ENCODE measurements at regions not wholly inside any gene's neighbourhood (a gene's known extent, or its start where the extent isn't known, plus 50 kb on each side); places are given as distances from the start of the nearest gene placed in this dataset.

DNA sequence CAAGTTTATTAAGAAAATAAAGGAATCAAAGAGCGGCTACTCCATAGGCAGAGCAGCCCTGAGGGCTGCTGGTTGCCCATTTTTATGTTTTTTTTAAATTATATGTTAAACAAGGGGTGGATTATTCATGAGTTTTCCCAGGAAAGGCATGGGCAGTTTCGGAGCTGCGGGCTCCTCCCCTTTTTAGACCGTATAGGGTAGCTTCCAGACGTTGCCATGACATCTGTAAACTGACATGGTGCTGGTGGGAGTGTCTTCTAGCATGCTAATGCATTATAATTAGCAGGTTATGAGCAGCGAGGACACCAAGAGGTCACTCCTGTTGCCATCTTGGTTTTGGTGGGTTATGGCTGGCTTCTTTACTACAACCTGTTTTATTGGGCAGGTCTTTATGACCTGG, 301.8 kb downstream of the TFAP2C start:
- ChIA-PET CTCF (no interaction called here), POLR2A (no interaction called here)
- no peak for TF ChIP-seq POLR2AphosphoS5 (IDR thresholded peaks at IDR 0.05; ENCODE audit: low read depth, low read length)
- TF ChIP-seq, protein P1, sequence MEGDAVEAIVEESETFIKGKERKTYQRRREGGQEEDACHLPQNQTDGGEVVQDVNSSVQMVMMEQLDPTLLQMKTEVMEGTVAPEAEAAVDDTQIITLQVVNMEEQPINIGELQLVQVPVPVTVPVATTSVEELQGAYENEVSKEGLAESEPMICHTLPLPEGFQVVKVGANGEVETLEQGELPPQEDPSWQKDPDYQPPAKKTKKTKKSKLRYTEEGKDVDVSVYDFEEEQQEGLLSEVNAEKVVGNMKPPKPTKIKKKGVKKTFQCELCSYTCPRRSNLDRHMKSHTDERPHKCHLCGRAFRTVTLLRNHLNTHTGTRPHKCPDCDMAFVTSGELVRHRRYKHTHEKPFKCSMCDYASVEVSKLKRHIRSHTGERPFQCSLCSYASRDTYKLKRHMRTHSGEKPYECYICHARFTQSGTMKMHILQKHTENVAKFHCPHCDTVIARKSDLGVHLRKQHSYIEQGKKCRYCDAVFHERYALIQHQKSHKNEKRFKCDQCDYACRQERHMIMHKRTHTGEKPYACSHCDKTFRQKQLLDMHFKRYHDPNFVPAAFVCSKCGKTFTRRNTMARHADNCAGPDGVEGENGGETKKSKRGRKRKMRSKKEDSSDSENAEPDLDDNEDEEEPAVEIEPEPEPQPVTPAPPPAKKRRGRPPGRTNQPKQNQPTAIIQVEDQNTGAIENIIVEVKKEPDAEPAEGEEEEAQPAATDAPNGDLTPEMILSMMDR (IDR thresholded peaks at IDR 0.05) = no peak
- no peak for TF ChIP-seq SIN3A (IDR thresholded peaks at IDR 0.05; ENCODE audit: borderline replicate concordance, insufficient read depth, low read depth, low read length)
- TF ChIP-seq, protein P2, sequence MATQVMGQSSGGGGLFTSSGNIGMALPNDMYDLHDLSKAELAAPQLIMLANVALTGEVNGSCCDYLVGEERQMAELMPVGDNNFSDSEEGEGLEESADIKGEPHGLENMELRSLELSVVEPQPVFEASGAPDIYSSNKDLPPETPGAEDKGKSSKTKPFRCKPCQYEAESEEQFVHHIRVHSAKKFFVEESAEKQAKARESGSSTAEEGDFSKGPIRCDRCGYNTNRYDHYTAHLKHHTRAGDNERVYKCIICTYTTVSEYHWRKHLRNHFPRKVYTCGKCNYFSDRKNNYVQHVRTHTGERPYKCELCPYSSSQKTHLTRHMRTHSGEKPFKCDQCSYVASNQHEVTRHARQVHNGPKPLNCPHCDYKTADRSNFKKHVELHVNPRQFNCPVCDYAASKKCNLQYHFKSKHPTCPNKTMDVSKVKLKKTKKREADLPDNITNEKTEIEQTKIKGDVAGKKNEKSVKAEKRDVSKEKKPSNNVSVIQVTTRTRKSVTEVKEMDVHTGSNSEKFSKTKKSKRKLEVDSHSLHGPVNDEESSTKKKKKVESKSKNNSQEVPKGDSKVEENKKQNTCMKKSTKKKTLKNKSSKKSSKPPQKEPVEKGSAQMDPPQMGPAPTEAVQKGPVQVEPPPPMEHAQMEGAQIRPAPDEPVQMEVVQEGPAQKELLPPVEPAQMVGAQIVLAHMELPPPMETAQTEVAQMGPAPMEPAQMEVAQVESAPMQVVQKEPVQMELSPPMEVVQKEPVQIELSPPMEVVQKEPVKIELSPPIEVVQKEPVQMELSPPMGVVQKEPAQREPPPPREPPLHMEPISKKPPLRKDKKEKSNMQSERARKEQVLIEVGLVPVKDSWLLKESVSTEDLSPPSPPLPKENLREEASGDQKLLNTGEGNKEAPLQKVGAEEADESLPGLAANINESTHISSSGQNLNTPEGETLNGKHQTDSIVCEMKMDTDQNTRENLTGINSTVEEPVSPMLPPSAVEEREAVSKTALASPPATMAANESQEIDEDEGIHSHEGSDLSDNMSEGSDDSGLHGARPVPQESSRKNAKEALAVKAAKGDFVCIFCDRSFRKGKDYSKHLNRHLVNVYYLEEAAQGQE (IDR thresholded peaks at IDR 0.05; ENCODE audit: insufficient read depth in 1 of 2, low read depth in 2 of 2, low read length in 1 of 2) = no peak
- TF ChIP-seq TCF7L2 (IDR thresholded peaks at IDR 0.05; ENCODE audit: low read depth, low read length) = no peak
- ATAC-seq (no peak), DNase-seq (ENCODE audit: low read depth, low spot score) (no peak)
- Histone ChIP-seq H3K4me1 (ENCODE audit: control insufficient read depth, insufficient read depth, low read length) (no peaks in the 10 kb centered on the region), H3K4me3 (ENCODE audit: low read depth in 2 of 2, low read length in 2 of 2) (no peak overlapping the region), H3K27me3 (ENCODE audit: control insufficient read depth, insufficient read depth, low read length) (peaks cover 5% of the 10 kb centered on the region), H3K27ac (ENCODE audit: low read length) (no peak overlapping the region), H3K36me3 (ENCODE audit: control insufficient read depth, insufficient read depth, low read length) (no peaks in the 10 kb centered on the region), H3K9me3 (ENCODE audit: control insufficient read depth, insufficient read depth, low read depth, low read length) (no peaks in the 10 kb centered on the region)
- intact Hi-C loops (cut with micrococcal nuclease; ENCODE audit: unreplicated experiment) (no loop called here), in situ Hi-C loops (cut with HindIII; ENCODE audit: low pct_unique_long_range_greater_than_20kb, low sequenced_read_pairs) (no loop called here)
- no TSS peak for BruUV-seq (replicated peaks)

DNA sequence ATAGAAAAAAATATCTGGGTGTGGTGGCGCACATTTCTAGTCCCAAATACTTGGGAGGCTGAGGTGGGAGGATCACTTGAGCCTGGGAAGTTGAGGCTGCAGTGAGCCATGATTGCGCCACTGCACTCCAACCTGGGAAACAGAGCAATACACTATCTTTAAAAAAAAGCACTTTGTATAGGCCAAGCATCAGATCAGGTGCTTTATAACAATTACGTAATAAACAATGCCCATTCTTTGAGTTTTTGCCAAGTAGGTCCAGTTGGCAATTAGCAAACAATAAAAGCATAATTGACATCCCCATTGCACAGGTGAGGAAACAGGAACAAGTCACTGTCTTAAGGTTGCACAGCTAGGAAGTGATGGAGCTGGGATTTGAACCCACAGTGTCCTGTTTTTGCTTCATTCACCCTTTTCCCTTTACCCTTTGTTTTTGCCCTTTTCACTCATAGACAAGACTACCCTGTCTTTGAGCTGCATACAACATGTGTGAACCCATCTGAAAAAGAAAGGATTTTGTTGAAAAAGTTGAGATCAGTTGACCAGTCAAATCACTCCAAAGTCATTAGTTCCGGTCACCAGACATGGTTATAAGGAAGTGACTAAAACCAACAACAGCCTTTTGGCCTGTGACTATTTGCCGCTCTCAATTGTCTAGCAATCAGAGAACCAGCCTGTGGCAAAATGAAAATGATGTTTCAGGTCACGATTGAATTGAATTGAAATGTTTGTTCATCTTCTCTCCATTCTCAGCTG, 303.6 kb downstream of the TFAP2C start:
- TF ChIP-seq, protein P1 (IDR thresholded peaks at IDR 0.05) = no peak
- no peak for TF ChIP-seq TCF7L2 (IDR thresholded peaks at IDR 0.05; ENCODE audit: low read depth, low read length)
- TF ChIP-seq, protein P2 (IDR thresholded peaks at IDR 0.05; ENCODE audit: insufficient read depth in 1 of 2, low read depth in 2 of 2, low read length in 1 of 2) = no peak
- TF ChIP-seq POLR2AphosphoS5 (IDR thresholded peaks at IDR 0.05; ENCODE audit: low read depth, low read length) = no peak
- TF ChIP-seq SIN3A (IDR thresholded peaks at IDR 0.05; ENCODE audit: borderline replicate concordance, insufficient read depth, low read depth, low read length) = no peak

More for the DNA sequence above, 303.6 kb downstream of the TFAP2C start:
- H3K36me3 ChIP-seq (ENCODE audit: control insufficient read depth, insufficient read depth, low read length) = no peaks in the 10 kb centered on the region
- no TSS peak for BruUV-seq (replicated peaks)
- no peak overlapping the region for H3K27ac ChIP-seq (ENCODE audit: low read length)
- DNase-seq (ENCODE audit: low read depth, low spot score) (no peak), ATAC-seq (no peak)
- no peaks in the 10 kb centered on the region for H3K9me3 ChIP-seq (ENCODE audit: control insufficient read depth, insufficient read depth, low read depth, low read length)
- POLR2A ChIA-PET = no interaction called here
- CTCF ChIA-PET = no interaction called here
- no peak overlapping the region for H3K4me3 ChIP-seq (ENCODE audit: low read depth in 2 of 2, low read length in 2 of 2)
- H3K27me3 ChIP-seq (ENCODE audit: control insufficient read depth, insufficient read depth, low read length) = no peaks in the 10 kb centered on the region
- intact Hi-C loops (cut with micrococcal nuclease; ENCODE audit: unreplicated experiment) = no loop called here
- H3K4me1 ChIP-seq (ENCODE audit: control insufficient read depth, insufficient read depth, low read length) = no peaks in the 10 kb centered on the region
- in situ Hi-C loops (cut with HindIII; ENCODE audit: low pct_unique_long_range_greater_than_20kb, low sequenced_read_pairs) = no loop called here
